HTR-8/SVneo (cell line): ENCODE measurements at regions not wholly inside any gene's neighbourhood (a gene's known extent, or its start where the extent isn't known, plus 50 kb on each side); places are given as distances from the start of the nearest gene placed in this dataset.

Experiments
- DNase-seq: peaks from one replicate; pipeline ENCODE4 v3.0.0; 2011; ENCODE audit warnings: low spot score, mixed read lengths; ENCODE audit not compliant: insufficient read length
- FAIRE-seq: peaks from 2 replicates; lab custom pipeline; 2011; peaks lifted over from hg19 to GRCh38; lab: Jason Lieb, UNC

GRCh38 chr21:35905963-35906345, 154.4 kb downstream of the SETD4 start:
- FAIRE-seq (no peak), DNase-seq (no peak)

GRCh38 chr21:35905096-35905962, 155.0 kb downstream of the SETD4 start:
- FAIRE-seq (no peak), DNase-seq (no peak)

GRCh38 chr21:35900539-35900938, 159.8 kb downstream of the SETD4 start:
- DNase-seq: no peak
- no peak for FAIRE-seq

DNA sequence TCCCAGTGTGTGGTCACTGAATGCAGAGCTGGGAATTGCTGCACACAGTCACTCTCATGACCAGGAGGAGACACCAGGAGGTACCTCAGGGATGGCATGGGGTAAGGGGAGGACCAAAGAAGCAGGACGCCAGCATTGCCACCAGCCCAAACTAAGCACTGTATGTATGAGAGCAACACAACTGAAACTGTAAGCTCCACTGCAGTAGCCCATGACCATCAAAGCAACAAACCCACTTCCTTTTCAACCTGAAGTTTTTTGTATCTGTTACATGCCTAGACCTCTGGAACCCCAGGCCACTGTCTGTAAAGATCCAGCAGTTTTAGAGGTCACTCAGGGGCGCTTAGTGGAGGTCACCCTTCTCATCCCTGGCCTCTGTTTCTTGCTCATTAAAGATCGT, 164.3 kb downstream of the SETD4 start:
- FAIRE-seq: no peak

GRCh38 chr21:35895598-35895997, 164.7 kb downstream of the SETD4 start:
- DNase-seq: no peak
- FAIRE-seq: no peak

More for the DNA sequence above, 164.3 kb downstream of the SETD4 start:
- no peak for DNase-seq

- FAIRE-seq (no peak), DNase-seq (no peak)
Observed at GRCh38 chr21:35893156-35893555, 167.2 kb downstream of the SETD4 start.

GRCh38 chr21:35886887-35887286, 173.4 kb downstream of the SETD4 start:
- no peak for FAIRE-seq
- DNase-seq: no peak

DNA sequence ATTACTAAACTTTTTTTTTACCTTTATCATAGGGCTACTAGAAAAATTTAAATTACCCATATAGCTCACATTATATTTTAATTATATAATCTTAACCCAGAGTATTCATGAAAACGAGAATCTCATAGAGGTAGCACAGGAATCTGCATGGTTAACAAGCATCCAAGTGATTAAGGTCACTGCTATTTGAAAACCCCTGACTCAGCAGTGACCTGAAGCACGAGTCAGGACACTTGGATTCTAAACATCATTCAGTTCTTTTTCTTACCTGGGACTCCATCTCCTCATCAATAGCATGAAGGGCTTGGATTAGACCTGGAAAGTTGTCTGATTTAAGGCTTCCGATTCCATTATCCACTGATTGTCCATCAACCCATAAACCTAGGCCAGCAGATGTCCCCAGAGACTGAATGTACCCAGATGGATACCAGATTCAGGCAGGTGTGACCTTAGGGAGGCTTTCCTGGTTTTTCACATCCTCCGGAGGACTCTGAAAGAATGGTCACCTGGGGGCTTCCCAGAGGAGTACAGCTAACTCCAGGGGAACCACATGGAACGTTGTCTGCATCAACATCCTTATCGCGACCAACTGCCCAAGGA, 174.3 kb downstream of the SETD4 start:
- DNase-seq (no peak), FAIRE-seq (no peak)

- FAIRE-seq (no peak), DNase-seq (no peak)
Observed at GRCh38 chr21:35882791-35883240, 177.5 kb downstream of the SETD4 start.

DNA sequence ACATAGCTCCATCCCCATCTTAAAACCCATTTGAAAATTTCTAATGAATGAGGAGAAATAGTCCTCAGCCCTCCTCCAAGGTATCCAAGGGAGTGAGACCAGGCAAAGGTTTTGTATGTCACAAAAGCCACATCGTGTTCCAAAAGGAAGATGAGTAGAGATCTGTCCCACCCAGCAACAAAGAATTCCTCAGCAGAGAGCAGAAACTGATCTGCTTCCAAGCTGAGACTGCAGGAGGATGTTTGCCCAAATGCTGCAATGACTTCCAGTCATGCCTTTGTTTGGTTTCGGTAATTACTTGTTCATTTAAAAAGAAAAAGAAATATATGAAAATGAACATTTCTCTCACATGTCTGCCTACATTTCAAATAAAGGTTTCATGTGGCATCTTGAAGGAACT, 186.9 kb downstream of the SETD4 start:
- no peak for FAIRE-seq
- no peak for DNase-seq

GRCh38 chr21:35871906-35872305, 188.4 kb downstream of the SETD4 start:
- DNase-seq (no peak), FAIRE-seq (no peak)

DNA sequence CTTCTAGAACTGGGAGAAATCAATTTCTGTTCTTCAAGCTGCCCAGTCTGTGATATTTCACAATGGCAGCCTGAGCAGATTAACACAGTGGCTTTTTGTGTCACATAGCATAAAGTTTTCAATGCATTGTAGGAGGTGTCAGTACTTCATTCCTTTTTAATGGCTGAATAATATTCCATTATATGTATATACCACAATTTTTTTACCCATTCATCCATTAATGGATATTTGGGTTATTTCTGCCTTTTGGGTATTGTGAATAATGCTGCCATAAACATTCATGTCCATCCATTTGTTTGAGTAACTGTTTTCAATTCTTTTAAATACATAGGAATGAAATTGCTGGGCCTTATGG, 191.5 kb downstream of the SETD4 start:
- DNase-seq: no peak
- FAIRE-seq: no peak

- FAIRE-seq (no peak), DNase-seq (no peak)
Observed at GRCh38 chr21:35868005-35868868, 192.1 kb downstream of the SETD4 start.

DNA sequence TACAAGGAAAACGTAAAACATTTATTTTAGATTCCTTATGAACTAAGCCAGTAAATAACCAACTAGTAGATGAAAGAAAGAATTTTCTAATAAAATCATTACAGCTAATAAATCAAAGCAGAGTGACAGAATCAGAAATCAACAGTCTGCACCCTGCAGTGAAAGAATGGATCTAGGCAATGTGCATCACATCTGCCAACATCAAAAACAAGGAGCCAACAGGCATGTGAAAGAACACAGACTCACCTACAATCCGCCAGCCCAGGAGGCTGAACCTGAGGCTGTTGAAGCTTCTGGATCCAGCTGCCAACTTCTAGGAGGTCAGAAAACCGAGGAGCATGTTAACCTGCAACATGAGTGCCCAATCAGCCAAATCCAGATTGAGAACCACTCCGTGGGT, 196.3 kb downstream of the SETD4 start:
- FAIRE-seq (no peak), DNase-seq (no peak)

GRCh38 chr21:35862969-35863368, 197.4 kb downstream of the SETD4 start:
- DNase-seq (no peak), FAIRE-seq (no peak)

GRCh38 chr21:35861661-35862060, 198.7 kb downstream of the SETD4 start:
- FAIRE-seq (no peak), DNase-seq (no peak)

GRCh38 chr21:35860189-35860869, 200.0 kb downstream of the SETD4 start:
- no peak for DNase-seq
- no peak for FAIRE-seq

- DNase-seq (no peak), FAIRE-seq (no peak)
Observed at GRCh38 chr21:35859677-35860076, 200.6 kb downstream of the SETD4 start.

DNA sequence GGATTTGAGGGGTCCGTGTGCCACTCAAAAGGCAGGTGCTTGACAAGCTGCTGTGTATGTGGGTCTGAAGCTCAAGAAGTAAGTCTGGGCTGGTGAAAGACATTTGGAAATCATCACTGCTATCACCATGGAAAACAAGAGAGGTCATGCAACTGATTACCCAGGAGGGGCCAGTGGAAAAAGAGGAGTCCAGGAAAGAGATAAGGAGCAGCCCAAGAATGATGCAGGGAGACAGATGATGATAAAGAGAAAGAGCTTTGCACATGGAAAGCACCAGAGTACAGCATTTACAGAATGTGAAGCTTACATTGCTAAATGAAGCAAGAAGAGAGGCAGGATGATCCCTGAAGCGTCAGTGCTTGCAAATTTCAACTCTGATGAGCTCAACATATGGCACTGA, 203.2 kb downstream of the SETD4 start:
- FAIRE-seq (no peak), DNase-seq (no peak)

DNA sequence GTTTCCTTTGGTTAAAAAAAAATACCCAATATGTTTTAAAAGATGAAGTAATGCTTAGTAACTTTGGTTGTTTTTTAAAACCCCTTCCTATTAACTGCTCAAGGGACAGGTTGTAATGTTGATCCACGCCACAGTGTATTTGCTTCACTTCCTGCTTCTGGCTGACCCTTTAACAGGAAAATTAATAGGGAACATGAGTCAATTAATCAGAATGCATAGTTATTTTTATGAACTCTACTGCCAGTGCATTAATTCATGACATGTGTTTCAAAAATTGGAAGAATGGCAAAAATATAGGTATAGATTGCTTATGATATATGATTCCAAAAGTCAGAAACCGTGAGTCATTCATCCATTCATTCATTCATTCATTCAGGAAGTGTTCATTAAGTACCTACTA, 204.8 kb downstream of the SETD4 start:
- no peak for DNase-seq
- no peak for FAIRE-seq
